Prostate gland (tissue), 2 donors: ENCODE measurements at regions not wholly inside any gene's neighbourhood (a gene's known extent, or its start where the extent isn't known, plus 50 kb on each side); places are given as distances from the start of the nearest gene placed in this dataset.

Experiments used
- DNase-seq: peaks from one replicate; pipeline ENCODE4 v3.0.0-alpha.2; 2019; ENCODE audit warnings: low spot score
- H3K27ac ChIP-seq, 2 donors: fragments of 200-600 bp; sonication (generic); 2 replicates each; pipeline ENCODE4 v1.5.1; 2017 to 2019
- H3K27me3 ChIP-seq: fragments of 200-600 bp; sonication (generic); replicated peaks from 2 replicates; pipeline ENCODE4 v1.5.1; 2019; ENCODE audit not compliant: insufficient read depth
- H3K36me3 ChIP-seq, 2 donors: fragments of 200-600 bp; sonication (generic); 1 replicate in 1 of 2; 2 replicates in 1 of 2; pipeline versions ENCODE4 v1.5.1 to v1.8.1; 2017 to 2019
- H3K4me1 ChIP-seq: fragments of 200-600 bp; sonication (generic); replicated peaks from 2 replicates; pipeline ENCODE4 v1.5.1; 2019
- H3K4me3 ChIP-seq, 2 donors: fragments of 200-600 bp; sonication (generic); 2 replicates each; pipeline ENCODE4 v1.5.1; 2017 to 2019
- H3K9me3 ChIP-seq: fragments of 200-600 bp; sonication (generic); 2 replicates; pipeline ENCODE4 v1.5.1; 2017
- POLR2A ChIP-seq: fragments of 450-650 bp; IDR thresholded peaks from one replicate; pipeline ENCODE4 v1.6.1; 2016; ENCODE audit warnings: antibody characterized with exemption, mild to moderate bottlenecking
- POLR2AphosphoS5 ChIP-seq: sonication (generic); formaldehyde crosslinking; IDR thresholded peaks from one replicate; pipeline ENCODE4 v1.6.1; 2017; ENCODE audit warnings: antibody characterized with exemption
- WGBS: methylation state at CpG from one replicate; pipeline ENCODE4 v1.1.5; 2018; 5-methylcytosine and 5-hydroxymethylcytosine counted together
- intact Hi-C: fragments of 100-400 bp; cut with DNase I; formaldehyde crosslinking; loops from one replicate; pipeline ENCODE4 v1.14.2; 2022
- TF ChIP-seq, protein P1 (sequence below), 4 experiments: fragments of 200-600 bp in 2 of 4; fragments of 450-650 bp in 2 of 4; sonication (generic) in 2 of 4; IDR thresholded peaks; 1 replicate in 3 of 4; 2 replicates in 1 of 4; pipeline ENCODE4 v1.5.1; 2016 to 2019; ENCODE audit warnings: antibody characterized with exemption in 4 of 4, mild to moderate bottlenecking in 2 of 4, moderate library complexity in 2 of 4

DNA sequence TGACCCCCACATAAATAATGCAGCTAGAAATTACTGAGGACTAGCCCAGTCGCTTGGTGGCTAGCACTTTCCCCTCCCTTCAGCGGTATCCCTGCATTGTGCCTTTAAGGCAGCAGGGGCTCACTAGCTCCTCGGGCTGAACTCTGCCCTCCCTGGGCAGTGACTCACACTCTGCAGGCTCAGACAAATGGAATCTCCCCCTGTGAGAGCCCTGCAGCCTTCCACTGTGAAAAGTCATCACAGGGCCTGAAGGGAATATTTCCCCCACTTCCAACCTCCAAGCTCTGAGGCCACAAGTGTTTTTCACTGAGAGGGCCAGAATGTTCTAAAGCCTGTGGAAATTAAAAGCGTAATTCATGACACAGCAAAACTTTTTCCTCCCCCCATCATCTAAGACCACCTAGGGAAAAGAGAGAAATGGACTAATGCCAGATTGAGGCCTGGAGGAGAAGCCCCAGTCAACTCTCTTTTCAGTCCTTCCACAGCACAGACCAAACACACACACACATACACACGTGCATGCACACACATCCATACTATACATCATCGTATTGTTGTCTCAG lies 93.6 kb upstream of the COL1A2 start:
- peak overlapping the region; percentile 28 to 46 for H3K27ac ChIP-seq
- no peak for TF ChIP-seq POLR2AphosphoS5
- TF ChIP-seq POLR2A, result no peak
- TF ChIP-seq, protein P1, sequence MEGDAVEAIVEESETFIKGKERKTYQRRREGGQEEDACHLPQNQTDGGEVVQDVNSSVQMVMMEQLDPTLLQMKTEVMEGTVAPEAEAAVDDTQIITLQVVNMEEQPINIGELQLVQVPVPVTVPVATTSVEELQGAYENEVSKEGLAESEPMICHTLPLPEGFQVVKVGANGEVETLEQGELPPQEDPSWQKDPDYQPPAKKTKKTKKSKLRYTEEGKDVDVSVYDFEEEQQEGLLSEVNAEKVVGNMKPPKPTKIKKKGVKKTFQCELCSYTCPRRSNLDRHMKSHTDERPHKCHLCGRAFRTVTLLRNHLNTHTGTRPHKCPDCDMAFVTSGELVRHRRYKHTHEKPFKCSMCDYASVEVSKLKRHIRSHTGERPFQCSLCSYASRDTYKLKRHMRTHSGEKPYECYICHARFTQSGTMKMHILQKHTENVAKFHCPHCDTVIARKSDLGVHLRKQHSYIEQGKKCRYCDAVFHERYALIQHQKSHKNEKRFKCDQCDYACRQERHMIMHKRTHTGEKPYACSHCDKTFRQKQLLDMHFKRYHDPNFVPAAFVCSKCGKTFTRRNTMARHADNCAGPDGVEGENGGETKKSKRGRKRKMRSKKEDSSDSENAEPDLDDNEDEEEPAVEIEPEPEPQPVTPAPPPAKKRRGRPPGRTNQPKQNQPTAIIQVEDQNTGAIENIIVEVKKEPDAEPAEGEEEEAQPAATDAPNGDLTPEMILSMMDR (IDR thresholded peaks at IDR 0.05), result no peak
- peak; percentile 5 for DNase-seq
- WGBS, result 40% methylated on average over 6 of the region's 6 CpGs
- H3K4me3 ChIP-seq, result no peak overlapping the region
- intact Hi-C loops, result loop anchor here (2.0 kb wide), 1 partner anchor 54 kb away; no protein-coding TSS in a partner anchor
- no peaks in the 10 kb centered on the region for H3K36me3 ChIP-seq
- no peaks in the 10 kb centered on the region for H3K4me1 ChIP-seq
- H3K9me3 ChIP-seq, result no peaks in the 10 kb centered on the region
- H3K27me3 ChIP-seq, result no peaks in the 10 kb centered on the region

DNA sequence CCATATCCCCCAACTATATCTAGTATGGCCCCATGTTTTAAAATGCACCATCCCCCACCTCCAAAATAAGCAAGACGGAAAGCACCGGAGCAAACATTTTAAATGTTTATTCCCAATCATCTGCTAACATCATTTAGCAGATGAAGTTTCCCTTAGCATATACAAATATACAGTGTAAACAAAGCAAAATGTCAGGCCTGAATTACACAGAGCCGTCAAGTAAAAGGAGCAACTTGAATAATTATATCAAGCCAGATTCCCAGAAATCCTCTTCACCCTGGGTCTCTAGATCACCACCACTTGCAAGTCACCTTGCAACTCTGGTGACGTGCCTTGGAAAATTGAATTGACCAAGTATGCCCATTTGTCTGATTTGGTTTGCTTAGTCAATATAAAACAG lies 91.6 kb upstream of the COL1A2 start:
- no peak overlapping the region for H3K4me3 ChIP-seq
- no peaks in the 10 kb centered on the region for H3K4me1 ChIP-seq
- TF ChIP-seq POLR2A, result no peak
- TF ChIP-seq POLR2AphosphoS5, result no peak
- TF ChIP-seq, protein P1 (IDR thresholded peaks at IDR 0.05), result no peak
- no peaks in the 10 kb centered on the region for H3K9me3 ChIP-seq
- H3K36me3 ChIP-seq, result no peaks in the 10 kb centered on the region
- 45% methylated on average over 4 of the region's 4 CpGs for WGBS
- DNase-seq, result no peak
- no peaks in the 10 kb centered on the region for H3K27me3 ChIP-seq
- H3K27ac ChIP-seq, result peak overlapping the region; percentile 49 to 50
- intact Hi-C loops, result no loop called here

GRCh38 chr7:94303695-94304094 lies 91.0 kb upstream of the COL1A2 start:
- Histone ChIP-seq H3K27ac (peak overlapping the region; percentile 49 to 50), H3K9me3 (no peaks in the 10 kb centered on the region), H3K4me1 (no peaks in the 10 kb centered on the region), H3K27me3 (no peaks in the 10 kb centered on the region), H3K36me3 (no peaks in the 10 kb centered on the region), H3K4me3 (no peak overlapping the region)
- 21% methylated on average over 7 of the region's 7 CpGs for WGBS
- no peak for DNase-seq
- intact Hi-C loops, result no loop called here
- TF ChIP-seq, protein P1 (IDR thresholded peaks at IDR 0.05), result no peak

DNA sequence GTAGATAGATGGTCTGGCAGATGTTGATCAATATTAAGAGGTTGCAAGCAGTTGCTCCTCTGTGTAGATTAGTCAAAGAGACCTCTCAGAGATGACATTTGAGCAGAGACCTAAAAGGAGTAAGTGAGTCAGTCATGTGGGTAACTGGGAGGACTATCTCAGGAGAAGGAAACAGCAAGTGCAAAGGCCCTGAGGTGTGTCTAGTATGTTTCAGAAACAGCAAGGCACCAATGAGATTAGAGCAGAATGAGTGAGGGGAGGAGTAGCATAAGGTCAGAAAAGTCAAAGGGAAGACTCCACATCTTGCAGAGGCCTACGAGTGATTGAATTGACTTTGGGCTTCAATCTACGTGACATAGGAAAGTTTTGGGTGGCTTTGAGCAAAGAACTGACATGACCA lies 89.8 kb upstream of the COL1A2 start:
- no peaks in the 10 kb centered on the region for H3K9me3 ChIP-seq
- no peaks in the 10 kb centered on the region for H3K36me3 ChIP-seq
- intact Hi-C loops, result no loop called here
- H3K4me3 ChIP-seq, result no peak overlapping the region
- no peaks in the 10 kb centered on the region for H3K27me3 ChIP-seq
- no peak for TF ChIP-seq POLR2AphosphoS5
- TF ChIP-seq, protein P1 (IDR thresholded peaks at IDR 0.05), result no peak
- TF ChIP-seq POLR2A, result no peak
- 97% methylated on average over 2 of the region's 2 CpGs for WGBS
- H3K27ac ChIP-seq, result no peak overlapping the region
- H3K4me1 ChIP-seq, result no peaks in the 10 kb centered on the region
- DNase-seq, result no peak

- Histone ChIP-seq H3K4me1 (no peaks in the 10 kb centered on the region), H3K4me3 (no peak overlapping the region), H3K27me3 (no peaks in the 10 kb centered on the region), H3K36me3 (no peaks in the 10 kb centered on the region), H3K27ac (no peak overlapping the region), H3K9me3 (no peaks in the 10 kb centered on the region)
- WGBS, result 82% methylated on average over 3 of the region's 3 CpGs
- DNase-seq, result no peak
- intact Hi-C loops, result no loop called here
- TF ChIP-seq POLR2A (no peak), POLR2AphosphoS5 (no peak)
- TF ChIP-seq, protein P1 (IDR thresholded peaks at IDR 0.05), result no peak
These were observed 88.9 kb upstream of the COL1A2 start for GRCh38 chr7:94305836-94306235.
